ENCODE measurements at regions not wholly inside any gene's neighbourhood (a gene's known extent, or its start where the extent isn't known, plus 50 kb on each side); places are given as distances from the start of the nearest gene placed in this dataset.

DNA sequence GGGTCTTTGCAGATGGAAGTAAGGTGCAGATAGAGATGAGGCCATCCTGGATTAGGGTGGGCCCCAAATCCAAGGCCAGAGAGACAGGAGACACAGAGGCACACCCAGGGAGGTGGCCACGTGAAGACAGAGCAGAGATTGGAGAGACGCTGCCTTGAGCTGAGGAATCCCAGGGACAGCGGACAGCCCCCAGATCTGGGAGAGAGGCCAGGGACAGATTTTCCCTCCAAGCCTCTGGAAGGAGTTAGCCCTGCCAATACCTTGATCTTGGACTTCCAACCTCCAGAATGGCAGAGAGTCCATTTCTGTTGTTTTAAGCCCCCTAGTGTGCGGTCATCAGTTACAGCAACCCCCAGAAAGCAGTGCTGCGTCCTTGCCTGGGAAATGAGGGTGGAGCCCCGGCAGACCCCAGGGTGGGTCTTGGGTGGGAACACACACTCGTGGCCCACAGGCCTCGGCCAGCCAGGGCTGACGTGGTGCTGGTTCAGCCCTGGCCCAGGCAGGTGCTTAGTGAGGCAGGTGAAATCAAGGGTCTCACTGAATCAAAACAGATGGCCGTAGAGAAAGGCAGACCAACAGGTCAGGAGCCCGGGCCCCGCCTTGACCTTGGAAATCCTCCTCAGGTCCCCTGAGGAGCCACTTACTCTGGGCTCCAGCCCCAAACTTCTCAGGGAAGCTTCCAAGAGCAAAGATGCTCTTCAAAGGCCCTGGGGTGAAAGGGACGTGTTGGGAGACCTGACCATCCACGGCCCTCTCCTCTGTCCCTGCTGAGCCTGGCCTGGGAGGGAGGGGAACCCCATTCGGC, 169.3 kb downstream of the RBFOX3 start:
- TF ChIP-seq EZH2 (IDR thresholded peaks at IDR 0.05; ENCODE audit: borderline replicate concordance, low read depth, low read length, severe bottlenecking) = no peak
- TF ChIP-seq, protein P1, sequence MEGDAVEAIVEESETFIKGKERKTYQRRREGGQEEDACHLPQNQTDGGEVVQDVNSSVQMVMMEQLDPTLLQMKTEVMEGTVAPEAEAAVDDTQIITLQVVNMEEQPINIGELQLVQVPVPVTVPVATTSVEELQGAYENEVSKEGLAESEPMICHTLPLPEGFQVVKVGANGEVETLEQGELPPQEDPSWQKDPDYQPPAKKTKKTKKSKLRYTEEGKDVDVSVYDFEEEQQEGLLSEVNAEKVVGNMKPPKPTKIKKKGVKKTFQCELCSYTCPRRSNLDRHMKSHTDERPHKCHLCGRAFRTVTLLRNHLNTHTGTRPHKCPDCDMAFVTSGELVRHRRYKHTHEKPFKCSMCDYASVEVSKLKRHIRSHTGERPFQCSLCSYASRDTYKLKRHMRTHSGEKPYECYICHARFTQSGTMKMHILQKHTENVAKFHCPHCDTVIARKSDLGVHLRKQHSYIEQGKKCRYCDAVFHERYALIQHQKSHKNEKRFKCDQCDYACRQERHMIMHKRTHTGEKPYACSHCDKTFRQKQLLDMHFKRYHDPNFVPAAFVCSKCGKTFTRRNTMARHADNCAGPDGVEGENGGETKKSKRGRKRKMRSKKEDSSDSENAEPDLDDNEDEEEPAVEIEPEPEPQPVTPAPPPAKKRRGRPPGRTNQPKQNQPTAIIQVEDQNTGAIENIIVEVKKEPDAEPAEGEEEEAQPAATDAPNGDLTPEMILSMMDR (IDR thresholded peaks at IDR 0.05; ENCODE audit: borderline replicate concordance, extremely low read depth, low read length, poor library complexity, severe bottlenecking) = no peak

Measured in DND-41 (cell line).